HEK293T (cell line): ENCODE measurements at regions not wholly inside any gene's neighbourhood (a gene's known extent, or its start where the extent isn't known, plus 50 kb on each side); places are given as distances from the start of the nearest gene placed in this dataset.

Experiments used
- ARNT ChIP-seq: fragments of 450-650 bp; IDR thresholded peaks from 2 replicates; pipeline ENCODE4 v1.6.1; 2017; ENCODE audit warnings: mild to moderate bottlenecking
- BHLHE40 ChIP-seq: fragments of 450-650 bp; IDR thresholded peaks from 2 replicates; pipeline ENCODE4 v1.6.1; 2016; ENCODE audit warnings: mild to moderate bottlenecking, moderate library complexity, borderline replicate concordance
- FOXK2 ChIP-seq: fragments of 450-650 bp; IDR thresholded peaks from 2 replicates; pipeline ENCODE4 v1.6.1; 2016; ENCODE audit warnings: mild to moderate bottlenecking
- FOXM1 ChIP-seq: fragments of 450-650 bp; IDR thresholded peaks from 2 replicates; pipeline ENCODE4 v1.6.1; 2017; ENCODE audit warnings: mild to moderate bottlenecking, borderline replicate concordance
- L3MBTL2 ChIP-seq: fragments of 450-650 bp; conservative IDR thresholded peaks from 2 replicates; pipeline ENCODE4 v1.6.1; 2016; ENCODE audit warnings: mild to moderate bottlenecking
- LEF1 ChIP-seq: fragments of 450-650 bp; IDR thresholded peaks from 2 replicates; pipeline ENCODE4 v1.6.1; 2017; ENCODE audit warnings: mild to moderate bottlenecking, borderline replicate concordance
- SP1 ChIP-seq: fragments of 450-650 bp; IDR thresholded peaks from 2 replicates; pipeline ENCODE4 v1.6.1; 2017
- SUZ12 ChIP-seq: fragments of 450-650 bp; IDR thresholded peaks from 2 replicates; pipeline ENCODE4 v1.6.1; 2016; ENCODE audit warnings: mild to moderate bottlenecking
- TARDBP ChIP-seq: fragments of 450-650 bp; IDR thresholded peaks from 2 replicates; pipeline ENCODE4 v1.6.1; 2016
- ZNF384 ChIP-seq: fragments of 450-650 bp; IDR thresholded peaks from 2 replicates; pipeline ENCODE4 v1.6.1; 2016

DNA sequence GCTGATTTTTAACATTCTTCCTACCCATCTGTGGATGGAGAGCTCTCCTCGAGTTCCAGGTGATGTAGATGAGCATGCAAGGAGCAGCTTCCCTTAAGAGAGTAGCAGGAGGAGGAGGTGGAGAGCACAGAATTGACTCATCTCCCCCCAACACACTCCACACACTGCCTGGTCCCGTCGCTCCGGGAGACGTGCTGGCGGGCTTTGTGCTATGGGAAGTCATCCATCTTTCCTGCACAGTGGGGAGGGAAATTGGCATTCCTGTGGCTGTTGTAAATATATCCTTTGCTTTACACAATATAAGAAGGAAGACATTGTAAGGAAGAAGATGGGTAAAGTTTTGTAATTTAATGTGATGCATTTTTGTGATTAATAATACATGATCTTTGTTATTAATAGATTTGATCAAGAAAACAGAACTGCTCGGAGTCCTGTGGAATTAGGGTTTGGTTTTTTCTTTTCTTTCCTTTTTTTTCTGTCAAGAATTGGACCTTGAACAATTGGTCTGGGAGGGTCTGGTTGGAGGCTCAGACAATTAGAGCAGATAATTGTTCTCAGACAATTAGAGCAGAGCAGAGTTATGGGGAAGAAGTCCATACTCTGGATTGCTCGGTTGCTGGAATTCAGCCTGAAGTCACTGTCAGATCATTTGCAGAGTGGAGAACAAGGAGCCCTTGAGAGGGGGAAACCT, 297.8 kb downstream of the GADD45G start:
- TF ChIP-seq FOXM1 (no peak), FOXK2 (no peak), ZNF384 (no peak), SP1 (no peak), TARDBP (no peak), SUZ12 (no peak), BHLHE40 (no peak), ARNT (no peak), L3MBTL2 (no peak), LEF1 (no peak)
